Left lung (tissue), 4 donors: ENCODE measurements at regions not wholly inside any gene's neighbourhood (a gene's known extent, or its start where the extent isn't known, plus 50 kb on each side); places are given as distances from the start of the nearest gene placed in this dataset.
A peak's percentile ranks its signal among the peaks of the same experiment; 100 is the strongest.

Experiments used
- ATAC-seq: fragments of 200-7000 bp; cut with Tn5 transposase; one replicate; pipeline ENCODE4 v1.9.1; 2020; ENCODE audit warnings: moderate library complexity
- DNase-seq, 4 donors: peaks; one replicate each; pipeline ENCODE4 v3.0.0-alpha.2; 2013 to 2020
- H3K27ac ChIP-seq, 2 donors: fragments of 200-600 bp; sonication (generic) in 1 of 2; one replicate each; pipeline versions ENCODE4 v1.5.0 to v1.8.0; 2020 to 2021
- H3K27me3 ChIP-seq, 2 donors: fragments of 200-600 bp; sonication (generic) in 1 of 2; one replicate each; pipeline versions ENCODE4 v1.5.0 to v1.8.0; 2020 to 2021
- H3K36me3 ChIP-seq, 2 donors: fragments of 200-600 bp; sonication (generic) in 1 of 2; one replicate each; pipeline versions ENCODE4 v1.5.0 to v1.8.0; 2020 to 2021
- H3K4me1 ChIP-seq, 2 donors: fragments of 200-600 bp; one replicate each; pipeline ENCODE4 v1.8.0; 2021
- H3K4me3 ChIP-seq, 2 donors: fragments of 200-600 bp; sonication (generic) in 1 of 2; one replicate each; pipeline versions ENCODE4 v1.5.0 to v1.8.0; 2020 to 2021; ENCODE audit warnings: mild to moderate bottlenecking in 1 of 2
- H3K9me3 ChIP-seq, 2 donors: fragments of 200-600 bp; sonication (generic) in 1 of 2; one replicate each; pipeline versions ENCODE4 v1.5.0 to v1.8.0; 2020 to 2021
- intact Hi-C, 2 donors: fragments of 100-400 bp; cut with DNase I; formaldehyde crosslinking; loops; one replicate each; pipeline versions ENCODE4 v1.11.2 to v1.14.2; 2022
- TF ChIP-seq, protein P1 (sequence below), 2 donors: fragments of 200-600 bp; sonication (generic) in 1 of 2; IDR thresholded peaks; one replicate each; pipeline versions ENCODE4 v1.5.0 to v1.8.0; 2021; ENCODE audit warnings: antibody characterized with exemption in 2 of 2
- donor health status: DM: no; HTN: yes; CAD: no.
- donor health status: DM: no; HTN: no; CAD: no.

GRCh38 chr14:86990396-86990795 is 1002.6 kb downstream of the GALC start:
- no peaks in the 10 kb centered on the region for H3K4me1 ChIP-seq
- ATAC-seq (no peak), DNase-seq (no peak)
- TF ChIP-seq, protein P1, sequence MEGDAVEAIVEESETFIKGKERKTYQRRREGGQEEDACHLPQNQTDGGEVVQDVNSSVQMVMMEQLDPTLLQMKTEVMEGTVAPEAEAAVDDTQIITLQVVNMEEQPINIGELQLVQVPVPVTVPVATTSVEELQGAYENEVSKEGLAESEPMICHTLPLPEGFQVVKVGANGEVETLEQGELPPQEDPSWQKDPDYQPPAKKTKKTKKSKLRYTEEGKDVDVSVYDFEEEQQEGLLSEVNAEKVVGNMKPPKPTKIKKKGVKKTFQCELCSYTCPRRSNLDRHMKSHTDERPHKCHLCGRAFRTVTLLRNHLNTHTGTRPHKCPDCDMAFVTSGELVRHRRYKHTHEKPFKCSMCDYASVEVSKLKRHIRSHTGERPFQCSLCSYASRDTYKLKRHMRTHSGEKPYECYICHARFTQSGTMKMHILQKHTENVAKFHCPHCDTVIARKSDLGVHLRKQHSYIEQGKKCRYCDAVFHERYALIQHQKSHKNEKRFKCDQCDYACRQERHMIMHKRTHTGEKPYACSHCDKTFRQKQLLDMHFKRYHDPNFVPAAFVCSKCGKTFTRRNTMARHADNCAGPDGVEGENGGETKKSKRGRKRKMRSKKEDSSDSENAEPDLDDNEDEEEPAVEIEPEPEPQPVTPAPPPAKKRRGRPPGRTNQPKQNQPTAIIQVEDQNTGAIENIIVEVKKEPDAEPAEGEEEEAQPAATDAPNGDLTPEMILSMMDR (IDR thresholded peaks at IDR 0.05): no peak
- no peaks in the 10 kb centered on the region for H3K27me3 ChIP-seq
- H3K27ac ChIP-seq: no peak overlapping the region
- H3K4me3 ChIP-seq: no peak overlapping the region
- peaks cover 0 to 3% of the 10 kb centered on the region in 2 donors for H3K9me3 ChIP-seq
- intact Hi-C loops: no loop called here
- no peaks in the 10 kb centered on the region for H3K36me3 ChIP-seq

DNA sequence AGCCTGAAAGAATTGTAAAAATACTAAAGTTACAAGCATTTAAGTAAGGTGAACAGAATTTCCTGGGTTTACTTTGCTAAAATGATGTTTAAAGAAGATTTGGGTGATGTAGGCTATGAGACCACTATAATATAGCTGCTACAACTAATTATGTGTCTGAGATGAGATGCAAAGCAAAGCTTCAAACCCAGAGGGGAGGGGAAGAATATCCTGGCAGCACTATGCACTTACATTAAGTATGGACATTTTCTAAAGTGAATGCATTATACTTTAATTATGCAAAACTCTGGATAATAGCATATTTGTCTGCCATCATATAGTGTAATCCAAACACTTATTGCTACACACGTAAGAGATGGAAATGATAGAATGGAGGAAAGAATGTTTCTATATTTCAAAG is 1003.7 kb downstream of the GALC start:
- H3K27ac ChIP-seq: no peak overlapping the region
- no peaks in the 10 kb centered on the region for H3K27me3 ChIP-seq
- intact Hi-C loops: no loop called here
- H3K4me1 ChIP-seq: no peaks in the 10 kb centered on the region
- no peaks in the 10 kb centered on the region for H3K9me3 ChIP-seq
- H3K4me3 ChIP-seq: no peak overlapping the region
- no peak for ATAC-seq
- no peaks in the 10 kb centered on the region for H3K36me3 ChIP-seq
- TF ChIP-seq, protein P1 (IDR thresholded peaks at IDR 0.05): no peak
- DNase-seq: peak in 1 of 4 donors; percentile 13

- H3K27ac ChIP-seq: no peak overlapping the region
- DNase-seq (no peak), ATAC-seq (no peak)
- H3K4me3 ChIP-seq: no peak overlapping the region
- no peaks in the 10 kb centered on the region for H3K9me3 ChIP-seq
- H3K4me1 ChIP-seq: no peaks in the 10 kb centered on the region
- TF ChIP-seq, protein P1 (IDR thresholded peaks at IDR 0.05): no peak
- intact Hi-C loops: no loop called here
- H3K27me3 ChIP-seq: no peaks in the 10 kb centered on the region
- H3K36me3 ChIP-seq: no peaks in the 10 kb centered on the region
Observed at GRCh38 chr14:86987966-86988365, 1005.0 kb downstream of the GALC start.

GRCh38 chr14:86973177-86973576 is 1019.8 kb downstream of the GALC start:
- TF ChIP-seq, protein P1 (IDR thresholded peaks at IDR 0.05): no peak
- Histone ChIP-seq H3K27ac (no peak overlapping the region), H3K4me3 (no peak overlapping the region), H3K4me1 (no peaks in the 10 kb centered on the region), H3K9me3 (peaks cover 0 to 54% of the 10 kb centered on the region in 2 donors), H3K27me3 (no peaks in the 10 kb centered on the region), H3K36me3 (no peaks in the 10 kb centered on the region)
- intact Hi-C loops: no loop called here
- ATAC-seq (no peak), DNase-seq (no peak)

DNA sequence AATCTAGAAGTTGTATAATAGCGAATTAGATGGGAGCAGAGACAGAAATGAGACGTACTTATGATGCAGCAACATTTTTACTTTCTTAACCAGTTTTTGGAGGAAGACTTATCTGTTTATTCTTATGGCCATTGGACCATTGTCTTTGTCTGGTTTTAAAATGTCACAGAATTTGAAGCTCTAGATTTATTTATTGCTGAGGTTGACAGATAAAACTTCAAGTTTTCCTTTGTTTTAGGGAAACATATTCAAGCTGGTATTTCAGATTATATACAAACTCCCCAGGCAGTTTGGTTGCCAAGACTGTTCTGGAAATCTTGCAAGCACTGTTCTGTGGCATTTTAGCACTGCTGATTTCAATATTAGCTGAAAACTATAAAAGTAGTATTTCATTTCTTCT is 1021.7 kb downstream of the GALC start:
- H3K4me3 ChIP-seq: no peak overlapping the region
- no peaks in the 10 kb centered on the region for H3K4me1 ChIP-seq
- H3K36me3 ChIP-seq: no peaks in the 10 kb centered on the region
- peaks cover 0 to 54% of the 10 kb centered on the region in 2 donors for H3K9me3 ChIP-seq
- DNase-seq (no peak), ATAC-seq (no peak)
- H3K27me3 ChIP-seq: no peaks in the 10 kb centered on the region
- TF ChIP-seq, protein P1 (IDR thresholded peaks at IDR 0.05): no peak
- H3K27ac ChIP-seq: no peak overlapping the region
- intact Hi-C loops: no loop called here
